Activated CD4-positive, alpha-beta T cell treated with anti-CD3 and anti-CD28 coated beads for 48 hours (primary cell): ENCODE measurements at regions not wholly inside any gene's neighbourhood (a gene's known extent, or its start where the extent isn't known, plus 50 kb on each side); places are given as distances from the start of the nearest gene placed in this dataset.

Experiments used
- DNase-seq: peaks from one replicate; pipeline ENCODE4 v3.0.0-alpha.2; 2020

DNA sequence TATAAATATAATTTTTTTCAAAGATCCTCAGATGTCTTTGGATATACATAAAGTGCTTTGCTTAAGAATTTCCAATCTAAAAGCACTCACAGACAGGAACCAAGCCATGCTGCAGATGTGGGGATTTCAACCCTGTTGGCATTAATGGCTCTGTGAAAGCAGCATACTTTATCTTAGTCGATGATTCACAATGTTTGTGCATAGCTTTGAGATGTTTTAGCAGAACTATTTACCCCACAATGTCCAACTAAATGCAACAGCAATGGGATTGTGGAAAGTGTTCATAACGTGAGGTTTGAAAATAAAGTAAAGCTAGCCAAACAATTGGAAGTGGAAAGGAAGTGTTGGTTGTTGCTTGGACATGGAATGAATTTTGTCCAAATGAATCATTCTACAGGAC lies 371.4 kb downstream of the SOX2 start:
- no peak for DNase-seq

DNA sequence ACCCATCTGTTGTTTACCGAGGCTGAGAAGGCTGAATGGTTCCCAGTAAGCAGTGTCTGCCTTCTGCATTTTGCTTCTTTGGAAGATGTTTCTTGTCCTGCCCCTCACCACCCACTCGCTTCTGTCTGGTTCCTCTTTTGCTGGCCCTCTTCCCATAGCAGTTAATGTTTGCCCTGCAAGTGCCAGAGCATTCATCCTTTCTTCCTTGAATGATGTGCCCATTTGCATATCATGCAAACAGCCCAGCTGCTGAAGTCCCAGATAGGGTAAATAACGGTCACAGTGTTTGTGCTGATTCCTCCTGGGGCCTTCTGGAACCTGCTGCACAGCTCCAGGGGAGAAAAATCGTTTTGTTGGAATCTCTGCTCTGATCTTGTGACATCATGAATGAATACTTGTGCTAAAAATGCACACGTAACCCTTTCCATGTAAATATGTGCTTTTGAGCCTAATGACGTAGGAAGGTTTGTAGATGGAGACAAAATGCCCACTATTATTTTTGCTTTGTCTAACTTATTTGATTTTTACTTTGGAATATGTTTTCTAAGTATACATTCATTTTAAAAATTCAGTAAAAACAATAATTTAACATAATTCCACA lies 381.0 kb downstream of the SOX2 start:
- no peak for DNase-seq

DNA sequence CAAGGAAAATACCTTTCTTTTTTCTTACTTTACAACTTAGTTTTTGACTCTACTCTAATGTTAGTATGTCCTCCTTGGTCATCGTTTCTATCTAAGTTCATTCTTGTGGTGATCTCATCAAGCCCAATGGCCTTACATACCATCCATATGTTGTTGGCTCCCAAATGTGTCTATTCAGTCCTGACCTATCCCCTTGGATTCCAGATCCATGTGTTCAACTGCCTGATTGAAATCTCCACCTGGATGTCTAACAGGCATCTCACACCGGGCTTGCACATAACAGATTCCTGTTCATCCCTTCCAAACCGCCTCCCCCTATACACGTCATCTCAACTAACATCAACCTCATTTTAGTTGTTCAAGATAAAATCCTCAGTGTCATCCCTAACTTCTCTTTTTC lies 382.6 kb downstream of the SOX2 start:
- DNase-seq = no peak

DNA sequence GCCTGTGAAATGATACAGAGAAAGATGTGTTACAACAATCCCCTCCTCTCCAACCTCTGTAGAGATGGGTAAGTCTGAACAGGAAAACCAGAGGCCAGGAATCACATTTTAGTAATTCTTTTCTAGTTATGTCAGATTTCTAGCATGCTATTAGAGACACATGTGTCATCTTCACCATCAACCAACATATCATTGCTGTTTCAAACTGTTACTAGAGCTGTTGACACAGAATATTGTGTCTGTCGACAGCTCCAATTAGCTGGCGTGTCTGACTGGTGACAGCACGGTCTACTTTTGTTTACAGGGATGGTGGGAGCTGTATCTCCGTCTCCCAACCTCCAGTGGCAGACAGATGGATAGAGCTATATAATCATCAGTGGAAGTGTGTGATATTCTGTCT lies 393.2 kb downstream of the SOX2 start:
- no peak for DNase-seq

DNA sequence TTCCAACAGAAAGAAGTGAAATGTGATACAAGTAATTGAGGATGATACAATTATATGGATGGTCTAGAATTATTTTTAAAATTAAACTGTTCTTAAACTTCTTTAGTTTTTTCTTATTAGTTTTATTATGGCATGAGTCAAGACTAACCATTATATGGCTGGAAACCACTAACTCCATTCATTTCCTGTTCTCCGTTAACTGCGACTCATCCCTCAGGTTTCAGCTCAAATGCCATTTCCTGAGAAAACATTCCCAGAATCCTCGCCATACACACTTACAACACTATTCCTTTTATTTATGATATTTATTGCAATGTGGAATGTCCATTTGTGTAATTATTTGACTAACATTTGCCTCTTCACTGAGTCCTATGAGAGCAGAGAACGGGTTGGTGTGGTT lies 394.1 kb downstream of the SOX2 start:
- DNase-seq = no peak

DNA sequence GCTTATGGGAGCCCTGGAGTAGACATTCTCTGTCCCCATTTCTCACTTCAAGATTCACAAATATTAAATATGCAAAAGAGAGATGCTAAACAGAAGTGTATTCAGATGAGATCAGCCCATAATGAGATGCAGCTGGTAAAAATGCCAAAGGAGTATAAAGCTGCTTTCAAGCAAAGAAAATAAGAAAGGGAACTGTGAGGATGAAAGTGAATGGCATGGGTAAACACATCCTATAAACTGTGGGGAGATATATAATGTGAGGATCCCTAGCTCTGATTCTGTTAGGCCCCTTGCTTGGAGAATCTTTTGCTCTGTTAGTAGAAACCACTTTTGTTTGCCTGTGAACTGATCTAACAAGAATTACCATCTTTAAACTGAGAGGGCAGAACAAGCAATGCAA lies 396.6 kb downstream of the SOX2 start:
- no peak for DNase-seq

DNA sequence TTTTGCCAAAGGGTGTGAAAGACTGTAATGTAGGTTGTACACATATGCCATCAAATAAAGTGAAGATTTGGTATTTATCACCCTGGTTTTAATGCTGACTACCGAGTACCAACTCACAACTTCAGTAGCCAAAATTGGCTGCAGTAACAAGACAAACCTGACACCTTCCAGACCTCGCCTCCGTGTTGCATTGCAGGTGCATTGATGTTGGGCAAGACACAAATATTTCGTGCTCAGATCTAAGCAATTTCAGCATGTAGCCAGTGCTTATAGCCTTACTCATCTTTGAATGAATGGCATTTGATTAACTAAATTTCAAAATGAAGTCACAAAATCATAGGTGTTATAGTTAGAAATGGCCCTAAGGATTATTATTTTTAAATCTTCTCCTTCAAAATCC lies 400.2 kb downstream of the SOX2 start:
- no peak for DNase-seq

DNA sequence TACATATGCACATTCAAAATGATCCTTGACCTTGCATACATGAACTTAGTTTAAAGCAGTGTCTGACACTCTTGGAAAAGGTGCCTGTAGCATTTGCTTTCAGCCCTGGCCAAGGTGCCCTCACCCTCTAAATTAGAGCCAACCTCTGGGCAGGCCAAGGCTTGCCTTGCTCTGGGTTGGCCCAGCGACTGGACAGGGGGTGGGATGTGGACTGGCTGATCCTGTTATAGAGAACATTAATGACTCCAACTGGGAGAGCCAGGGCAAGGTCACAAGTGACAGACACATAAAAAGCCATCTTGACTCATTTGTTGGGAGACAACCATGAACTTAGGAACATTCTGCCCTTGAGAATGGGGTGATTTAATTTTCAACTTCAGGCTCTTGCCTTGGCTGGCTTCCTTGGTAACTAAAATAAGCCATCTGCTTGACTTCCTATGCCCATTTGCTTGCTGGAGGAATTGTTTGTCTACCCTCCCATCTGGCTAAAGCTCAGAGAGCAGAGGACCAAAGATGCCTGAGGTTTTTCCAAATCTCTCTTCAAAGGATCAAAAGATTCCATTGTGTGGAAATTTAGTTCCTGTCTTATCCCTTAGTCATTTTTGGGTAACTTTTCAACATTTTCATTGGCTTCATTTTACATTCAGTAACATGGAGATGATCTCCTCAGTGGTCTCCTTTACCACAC lies 403.7 kb downstream of the SOX2 start:
- no peak for DNase-seq

DNA sequence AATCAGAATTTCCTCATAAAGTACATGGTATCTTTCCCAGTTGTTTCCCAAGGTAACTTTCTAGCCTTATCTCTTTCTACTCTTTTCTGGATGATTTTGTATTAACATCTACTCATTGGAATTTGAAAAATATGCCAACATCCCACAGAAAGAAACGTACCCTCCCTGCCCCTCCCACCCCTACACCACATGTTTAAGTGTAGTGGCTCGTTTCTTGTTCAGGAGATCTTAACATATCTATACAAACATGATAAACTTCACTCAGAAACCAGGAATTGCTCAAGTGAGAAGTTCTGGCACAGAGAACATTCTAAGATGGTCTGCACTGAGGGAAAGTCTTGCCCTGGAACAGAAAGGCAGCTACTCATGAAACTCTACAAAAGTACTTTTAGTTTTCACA lies 404.7 kb downstream of the SOX2 start:
- DNase-seq = no peak

DNA sequence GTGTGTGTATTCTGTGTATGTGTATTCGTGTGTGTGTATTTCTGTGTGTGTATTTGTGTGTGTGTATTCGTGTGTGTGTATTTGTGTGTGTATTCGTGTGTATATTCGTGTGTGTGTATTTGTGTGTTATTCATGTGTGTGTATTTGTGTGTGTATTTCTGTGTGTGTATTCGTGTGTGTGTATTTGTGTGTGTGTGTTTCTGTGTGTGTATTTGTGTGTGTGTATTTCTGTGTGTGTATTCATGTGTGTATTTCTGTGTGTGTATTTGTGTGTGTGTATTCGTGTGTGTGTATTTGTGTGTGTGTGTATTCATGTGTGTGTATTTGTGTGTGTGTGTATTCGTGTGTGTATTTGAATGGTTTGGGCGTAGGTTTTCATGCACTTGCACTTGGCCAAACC lies 405.4 kb downstream of the SOX2 start:
- no peak for DNase-seq

DNA sequence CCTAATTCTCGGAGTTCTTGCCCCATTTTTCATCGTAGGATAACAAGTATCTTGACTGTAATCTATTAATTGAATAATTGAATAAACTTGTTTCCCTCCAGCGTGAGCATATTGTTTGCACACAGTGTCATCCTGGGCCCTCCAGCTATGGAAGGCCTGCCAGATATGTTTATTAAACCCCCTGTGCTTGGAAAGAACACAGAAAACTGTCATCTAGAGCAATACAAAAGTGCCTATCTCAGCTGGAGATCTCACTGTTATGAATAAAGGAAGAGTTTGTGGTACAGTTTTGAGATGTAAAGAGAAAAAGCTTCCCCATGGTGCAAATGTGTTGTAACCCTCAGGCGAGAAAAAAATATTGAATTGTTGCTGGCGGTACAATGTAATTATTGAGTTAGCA lies 405.9 kb downstream of the SOX2 start:
- DNase-seq = no peak

DNA sequence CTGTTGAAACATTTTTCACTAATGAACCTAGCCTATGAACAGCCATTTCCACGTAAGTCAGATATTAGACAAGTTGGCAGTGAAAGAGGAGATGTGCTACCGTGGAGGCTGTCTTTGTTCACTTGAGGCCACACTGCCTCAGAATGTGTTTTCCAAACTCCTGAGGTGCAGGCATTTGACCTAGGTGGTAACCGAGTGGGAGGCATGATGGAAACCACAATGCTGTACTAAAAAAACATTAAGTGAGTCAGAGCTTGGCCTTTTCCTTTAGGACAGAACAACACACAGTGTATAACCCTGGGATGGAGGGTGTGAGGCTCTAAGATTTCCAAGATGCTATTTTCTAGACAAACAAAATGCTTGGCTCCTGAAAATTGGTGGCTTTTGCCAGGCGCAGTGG lies 406.3 kb downstream of the SOX2 start:
- DNase-seq = no peak

DNA sequence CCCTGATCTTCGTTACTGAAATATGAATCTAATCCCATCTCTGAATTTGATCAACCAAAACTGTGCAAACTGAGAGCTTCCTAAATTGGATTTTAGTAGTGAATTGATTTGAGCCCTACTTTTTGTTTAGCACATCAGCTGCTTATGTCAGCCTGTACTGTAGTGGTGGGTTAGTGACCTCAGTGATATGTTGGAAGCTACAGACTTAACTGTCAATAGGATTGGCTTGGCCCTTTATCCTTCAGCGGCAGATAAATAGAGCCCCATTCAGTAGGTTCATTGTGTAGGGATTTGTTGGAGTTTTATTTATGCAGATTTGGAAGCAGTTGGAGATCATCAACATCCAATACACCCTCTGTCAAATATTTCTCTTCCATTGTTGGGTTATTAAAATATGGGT lies 409.7 kb downstream of the SOX2 start:
- no peak for DNase-seq

DNA sequence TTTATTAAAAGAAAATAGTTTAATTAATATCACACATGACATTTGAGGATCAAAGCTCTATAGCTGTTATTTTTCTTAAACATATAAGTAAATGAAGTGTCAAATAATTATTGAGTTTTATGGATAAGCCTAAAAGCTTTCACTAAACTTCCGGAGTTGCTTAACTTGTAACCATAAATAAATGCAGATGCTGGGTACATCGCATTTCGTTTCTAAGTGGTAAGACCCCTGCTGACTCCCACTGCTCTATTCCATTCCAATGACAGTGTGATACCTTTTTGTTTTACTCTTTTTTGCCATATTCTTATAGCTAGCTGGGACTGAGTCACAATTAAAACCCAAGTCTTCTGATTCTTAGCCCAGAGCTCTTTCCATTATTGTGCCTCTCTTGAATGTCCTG lies 411.1 kb downstream of the SOX2 start:
- no peak for DNase-seq

DNA sequence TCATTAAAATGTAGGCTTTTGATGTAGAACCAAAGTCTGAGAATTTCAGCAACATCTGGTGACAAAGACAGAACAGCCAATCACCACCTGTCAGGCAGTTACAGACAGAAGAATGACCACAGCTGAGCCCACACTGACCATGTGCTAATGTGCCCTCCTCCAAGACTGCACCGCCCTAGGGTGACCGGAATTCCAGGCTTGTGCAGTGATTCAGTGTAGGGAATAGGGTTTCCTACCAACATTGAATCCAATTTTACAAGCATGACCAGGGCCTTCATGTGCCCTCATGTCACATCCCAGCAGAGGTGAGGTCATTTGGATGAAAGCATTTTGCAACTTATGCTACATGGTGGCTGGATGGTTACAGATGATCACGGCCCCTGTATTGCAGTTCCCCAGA lies 412.5 kb downstream of the SOX2 start:
- DNase-seq = no peak

DNA sequence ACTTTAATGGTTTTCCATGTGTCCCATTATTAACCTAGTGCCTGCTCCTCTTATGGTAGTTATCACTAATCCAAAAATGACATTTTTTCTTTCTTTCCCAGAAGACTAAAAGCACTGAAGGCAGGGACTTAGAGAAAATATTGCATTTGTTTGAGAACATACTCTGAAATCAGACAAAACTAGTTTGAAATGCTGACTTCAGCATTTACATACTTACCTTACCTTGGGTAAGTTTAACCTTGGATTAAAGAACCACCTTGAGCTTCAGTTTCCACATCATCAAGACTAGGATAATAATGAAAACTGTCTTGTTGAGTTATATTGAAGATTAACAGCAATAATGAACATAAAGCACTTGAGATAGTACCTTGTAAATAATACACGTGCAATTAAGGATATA lies 413.0 kb downstream of the SOX2 start:
- no peak for DNase-seq

DNA sequence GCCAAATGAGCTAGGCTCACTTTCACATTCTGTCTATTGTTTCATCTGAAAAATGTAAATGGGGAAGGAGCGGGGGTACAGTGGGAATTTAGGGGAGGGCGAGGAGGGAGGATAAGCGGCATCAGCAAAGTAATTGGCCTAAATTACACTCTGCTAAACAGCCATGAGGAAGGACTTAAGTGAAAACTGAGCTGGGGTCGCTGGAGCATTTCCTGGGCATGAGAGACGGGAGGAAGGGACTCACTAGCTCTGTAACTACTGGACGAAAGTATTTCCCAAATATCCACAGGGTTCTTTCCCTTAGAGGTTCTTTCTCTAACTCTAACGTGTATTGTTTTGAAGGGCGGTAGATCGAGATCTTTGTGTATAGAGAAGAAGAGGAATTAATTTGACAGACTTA lies 418.0 kb downstream of the SOX2 start:
- DNase-seq = no peak

DNA sequence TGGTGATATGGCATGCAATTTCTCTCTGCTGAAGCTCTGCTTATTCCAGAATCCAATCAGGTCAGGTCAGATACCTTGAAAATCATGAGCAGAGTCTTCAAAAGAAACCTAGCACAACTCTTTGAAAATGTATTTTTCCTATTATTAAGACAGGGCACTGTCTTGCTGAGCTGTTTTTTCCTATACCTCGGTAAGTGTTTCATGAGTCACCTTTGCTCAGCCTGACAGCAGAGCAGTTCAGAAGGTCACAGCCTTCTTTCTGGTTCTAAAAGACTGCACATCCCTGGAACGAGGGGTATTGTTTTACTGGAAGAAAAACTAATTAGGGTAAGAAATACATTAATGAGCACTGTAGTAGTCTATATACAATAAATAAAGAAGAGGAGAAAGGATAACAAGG lies 422.0 kb downstream of the SOX2 start:
- DNase-seq = no peak

DNA sequence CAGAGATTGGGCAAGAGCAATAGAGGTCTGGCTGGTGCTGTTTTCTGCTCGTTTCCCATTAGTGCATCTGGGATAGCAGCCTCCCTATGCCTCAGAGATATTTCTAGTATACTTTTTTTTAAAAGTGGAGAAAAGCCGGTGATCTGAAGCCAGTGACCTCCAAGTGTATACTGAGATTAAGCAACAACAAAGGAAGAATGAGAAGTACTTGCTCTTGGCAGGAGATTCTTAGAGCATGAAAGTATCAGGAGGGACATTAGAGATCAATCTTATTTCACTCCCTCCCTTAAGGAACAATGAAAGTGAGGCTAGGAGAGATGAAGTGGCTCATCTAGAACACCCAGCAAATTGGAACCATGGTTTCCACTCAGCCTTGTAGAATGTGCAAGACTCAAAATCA lies 423.3 kb downstream of the SOX2 start:
- no peak for DNase-seq

DNA sequence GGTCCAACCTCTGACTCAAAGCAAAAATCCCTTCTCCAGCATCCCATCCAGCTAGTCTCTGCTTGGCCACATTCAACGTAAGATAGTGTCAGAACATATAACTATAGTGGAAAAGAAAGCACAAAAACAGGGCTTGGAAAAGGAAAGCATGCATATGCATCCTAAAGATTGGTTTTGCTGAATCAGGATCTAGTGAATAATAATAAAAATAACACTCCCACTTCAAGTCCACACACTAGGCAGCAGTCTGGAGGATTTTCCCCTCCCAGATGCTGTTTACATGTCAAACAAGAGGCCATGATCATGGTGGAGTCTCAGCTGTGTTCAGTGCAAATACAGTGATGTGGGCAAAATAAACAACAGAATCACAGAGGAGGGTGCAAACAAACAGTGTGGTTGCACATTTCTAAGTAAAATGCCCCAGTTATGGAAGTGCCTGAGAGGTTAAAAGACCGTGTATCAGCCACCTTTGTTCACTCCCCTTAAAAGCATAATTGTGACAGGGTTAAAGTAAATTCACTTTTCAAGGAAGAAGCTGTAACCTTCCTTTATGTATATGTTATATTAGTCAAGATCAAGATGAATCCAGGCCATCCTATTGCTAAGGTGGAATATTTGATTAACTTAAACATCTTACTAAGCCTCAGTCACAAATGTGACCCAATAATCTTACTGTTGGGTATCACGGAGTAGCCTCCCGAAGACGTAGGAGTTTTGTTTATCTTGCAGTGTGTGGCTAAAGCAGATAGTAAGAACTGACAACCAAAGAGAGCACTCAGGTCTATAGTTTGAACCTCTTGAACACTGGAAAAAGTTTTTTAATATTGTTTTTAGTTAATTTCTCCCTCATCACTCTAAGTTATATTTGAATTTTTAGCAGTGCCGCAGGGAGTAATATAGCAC lies 424.5 kb downstream of the SOX2 start:
- no peak for DNase-seq

DNA sequence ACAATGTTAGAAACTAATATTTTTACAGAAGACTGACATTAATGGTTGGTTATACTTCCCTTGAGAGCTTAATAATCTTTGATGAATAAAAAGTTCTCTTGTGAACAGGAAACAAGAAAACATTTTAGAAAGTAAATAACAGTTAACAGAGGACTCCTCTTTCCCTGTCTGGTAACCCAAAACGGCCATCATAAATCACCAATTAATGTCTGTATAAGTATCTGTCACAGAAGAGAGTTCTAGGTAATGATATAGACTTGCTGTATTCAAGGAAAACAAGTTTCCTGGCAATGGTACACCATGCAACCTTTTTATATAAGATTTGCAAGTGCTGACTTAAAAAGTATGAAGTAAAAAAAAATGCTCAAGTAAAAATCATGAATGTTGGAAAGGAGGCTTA lies 426.7 kb downstream of the SOX2 start:
- DNase-seq = no peak

DNA sequence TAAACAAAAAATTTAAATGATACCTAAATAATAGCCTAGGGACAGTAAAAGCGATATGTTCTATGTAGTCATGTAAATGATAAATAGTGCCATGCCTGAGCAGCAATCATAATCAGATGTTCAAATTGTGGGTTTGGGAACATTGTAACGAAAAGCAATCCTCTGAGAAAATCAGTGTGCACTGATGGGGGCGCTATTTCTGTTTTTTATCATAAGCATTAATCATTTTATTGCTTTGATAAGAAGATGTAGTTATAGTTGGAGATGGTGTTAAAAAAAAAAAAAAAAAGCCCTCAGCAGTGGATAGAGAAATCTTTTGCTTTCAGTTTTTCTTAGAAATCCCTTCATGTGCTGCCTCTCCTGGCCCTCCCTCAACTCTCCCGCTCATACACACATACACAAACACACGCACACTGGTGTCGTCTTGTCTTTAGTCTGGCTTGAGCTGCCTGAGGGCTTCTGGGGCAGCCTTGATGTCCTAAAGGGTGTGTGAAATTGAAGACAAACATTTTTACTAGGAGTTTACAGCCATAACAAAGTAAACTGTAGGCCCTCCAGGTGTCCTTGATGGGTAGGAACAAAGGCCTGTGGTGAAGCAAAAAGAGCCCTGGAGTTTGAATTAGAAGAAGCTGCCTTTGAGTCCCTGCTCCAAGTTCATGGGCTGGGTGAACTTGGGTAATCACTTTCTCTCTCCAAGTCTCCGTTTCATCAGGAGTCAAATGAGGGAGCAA lies 428.1 kb downstream of the SOX2 start:
- no peak for DNase-seq

DNA sequence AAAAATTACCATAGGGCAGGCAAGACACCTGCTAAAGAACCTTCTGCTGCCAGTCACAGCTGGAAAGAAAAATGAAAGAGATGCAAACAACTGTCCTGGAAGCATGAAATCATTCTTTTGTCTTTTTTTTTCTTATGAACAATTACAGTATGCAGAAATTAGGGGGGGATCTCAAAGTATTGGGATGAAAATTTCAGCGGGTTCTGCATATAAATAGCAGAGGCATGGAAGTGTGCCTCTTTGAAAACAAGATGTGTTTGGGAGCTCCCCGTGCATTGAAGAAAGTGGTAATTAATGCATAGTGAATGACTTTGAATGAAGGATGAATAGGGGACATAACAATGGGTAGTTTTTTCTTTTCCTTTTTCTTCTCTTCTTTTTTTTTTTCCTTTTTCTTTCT lies 431.2 kb downstream of the SOX2 start:
- no peak for DNase-seq

DNA sequence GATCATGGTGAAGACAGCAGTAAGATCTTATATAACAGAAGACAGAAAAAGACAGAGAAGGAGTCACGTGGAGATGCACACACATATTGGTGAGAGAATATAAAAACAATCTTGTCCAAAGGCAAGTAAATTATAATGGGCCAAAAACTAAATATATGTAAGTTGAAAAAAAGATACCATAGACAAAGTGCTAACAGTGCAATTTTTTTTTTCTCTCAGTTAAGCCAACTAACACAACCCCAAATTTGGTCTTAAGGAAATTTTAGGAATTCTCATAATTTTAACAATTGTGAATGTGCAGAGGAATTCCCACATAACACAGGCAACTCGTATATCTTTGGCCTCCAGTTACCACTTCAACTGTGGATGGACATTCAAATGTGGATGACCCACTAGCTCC lies 432.2 kb downstream of the SOX2 start:
- DNase-seq = no peak
